ENCODE measurements at regions not wholly inside any gene's neighbourhood (a gene's known extent, or its start where the extent isn't known, plus 50 kb on each side); places are given as distances from the start of the nearest gene placed in this dataset.

- Histone ChIP-seq H3F3A (replicated peaks; ENCODE audit: insufficient read depth) (no peaks in the 10 kb centered on the region), H3K9ac (no peak overlapping the region), H3K79me2 (ENCODE audit: insufficient read depth) (no peaks in the 10 kb centered on the region), H3K4me2 (no peak overlapping the region), H2AFZ (ENCODE audit: low read depth) (no peak overlapping the region), H3K4me3 (ENCODE audit: low read depth in 2 of 2, low read length in 1 of 2) (no peak overlapping the region), H4K20me1 (ENCODE audit: insufficient read depth) (no peaks in the 10 kb centered on the region), H3K4me1 (ENCODE audit: control insufficient read depth in 1 of 2, insufficient read depth in 2 of 2, low read depth in 1 of 2, low read length in 1 of 2) (no peaks in the 10 kb centered on the region), H3K9me3 (no peaks in the 10 kb centered on the region), H3K27ac (ENCODE audit: low read depth in 2 of 2, low read length in 1 of 2) (no peak overlapping the region), H3K9me2 (no peaks in the 10 kb centered on the region), H3K36me3 (replicated peaks in 1 of 2; ENCODE audit: control insufficient read depth in 1 of 2, insufficient read depth in 2 of 2, low read length in 1 of 2) (no peaks in the 10 kb centered on the region), H3K27me3 (ENCODE audit: insufficient read depth) (no peaks in the 10 kb centered on the region)
- no peak for DNase-seq
- POLR2A ChIA-PET = no interaction called here
- TF ChIP-seq POLR2AphosphoS5 (IDR thresholded peaks at IDR 0.05; ENCODE audit: low read depth, low read length) (no peak), EZH2phosphoT487 (IDR thresholded peaks at IDR 0.05; ENCODE audit: borderline replicate concordance, low read depth) (no peak), RFX5 (IDR thresholded peaks at IDR 0.05; ENCODE audit: low read length) (no peak), TEAD4 (IDR thresholded peaks at IDR 0.05; ENCODE audit: borderline replicate concordance, insufficient read depth) (no peak), MAX (IDR thresholded peaks at IDR 0.05; ENCODE audit: low read depth) (no peak), SIN3A (IDR thresholded peaks at IDR 0.05; ENCODE audit: borderline replicate concordance, low read depth, low read length) (no peak), NFIC (IDR thresholded peaks at IDR 0.05; ENCODE audit: borderline replicate concordance) (no peak), EP300 (IDR thresholded peaks at IDR 0.05; ENCODE audit: borderline replicate concordance in 1 of 2, low read depth in 1 of 2, low read length in 1 of 2) (no peak), MEF2A (IDR thresholded peaks at IDR 0.05; ENCODE audit: borderline replicate concordance, low read depth) (no peak), MXI1 (IDR thresholded peaks at IDR 0.05; ENCODE audit: low read depth, low read length) (no peak), FOSL2 (IDR thresholded peaks at IDR 0.05; ENCODE audit: borderline replicate concordance, low read depth) (no peak), TCF12 (IDR thresholded peaks at IDR 0.05) (no peak), GATA2 (CRISPR knock-in tag; IDR thresholded peaks at IDR 0.05) (no peak)
- TF ChIP-seq, protein P1, sequence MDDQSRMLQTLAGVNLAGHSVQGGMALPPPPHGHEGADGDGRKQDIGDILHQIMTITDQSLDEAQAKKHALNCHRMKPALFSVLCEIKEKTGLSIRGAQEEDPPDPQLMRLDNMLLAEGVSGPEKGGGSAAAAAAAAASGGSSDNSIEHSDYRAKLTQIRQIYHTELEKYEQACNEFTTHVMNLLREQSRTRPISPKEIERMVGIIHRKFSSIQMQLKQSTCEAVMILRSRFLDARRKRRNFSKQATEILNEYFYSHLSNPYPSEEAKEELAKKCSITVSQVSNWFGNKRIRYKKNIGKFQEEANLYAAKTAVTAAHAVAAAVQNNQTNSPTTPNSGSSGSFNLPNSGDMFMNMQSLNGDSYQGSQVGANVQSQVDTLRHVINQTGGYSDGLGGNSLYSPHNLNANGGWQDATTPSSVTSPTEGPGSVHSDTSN (IDR thresholded peaks at IDR 0.05) = no peak
- TF ChIP-seq, protein P2, sequence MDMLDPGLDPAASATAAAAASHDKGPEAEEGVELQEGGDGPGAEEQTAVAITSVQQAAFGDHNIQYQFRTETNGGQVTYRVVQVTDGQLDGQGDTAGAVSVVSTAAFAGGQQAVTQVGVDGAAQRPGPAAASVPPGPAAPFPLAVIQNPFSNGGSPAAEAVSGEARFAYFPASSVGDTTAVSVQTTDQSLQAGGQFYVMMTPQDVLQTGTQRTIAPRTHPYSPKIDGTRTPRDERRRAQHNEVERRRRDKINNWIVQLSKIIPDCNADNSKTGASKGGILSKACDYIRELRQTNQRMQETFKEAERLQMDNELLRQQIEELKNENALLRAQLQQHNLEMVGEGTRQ (IDR thresholded peaks at IDR 0.05; ENCODE audit: borderline replicate concordance, low read depth, low read length) = no peak
- TF ChIP-seq, protein P3, sequence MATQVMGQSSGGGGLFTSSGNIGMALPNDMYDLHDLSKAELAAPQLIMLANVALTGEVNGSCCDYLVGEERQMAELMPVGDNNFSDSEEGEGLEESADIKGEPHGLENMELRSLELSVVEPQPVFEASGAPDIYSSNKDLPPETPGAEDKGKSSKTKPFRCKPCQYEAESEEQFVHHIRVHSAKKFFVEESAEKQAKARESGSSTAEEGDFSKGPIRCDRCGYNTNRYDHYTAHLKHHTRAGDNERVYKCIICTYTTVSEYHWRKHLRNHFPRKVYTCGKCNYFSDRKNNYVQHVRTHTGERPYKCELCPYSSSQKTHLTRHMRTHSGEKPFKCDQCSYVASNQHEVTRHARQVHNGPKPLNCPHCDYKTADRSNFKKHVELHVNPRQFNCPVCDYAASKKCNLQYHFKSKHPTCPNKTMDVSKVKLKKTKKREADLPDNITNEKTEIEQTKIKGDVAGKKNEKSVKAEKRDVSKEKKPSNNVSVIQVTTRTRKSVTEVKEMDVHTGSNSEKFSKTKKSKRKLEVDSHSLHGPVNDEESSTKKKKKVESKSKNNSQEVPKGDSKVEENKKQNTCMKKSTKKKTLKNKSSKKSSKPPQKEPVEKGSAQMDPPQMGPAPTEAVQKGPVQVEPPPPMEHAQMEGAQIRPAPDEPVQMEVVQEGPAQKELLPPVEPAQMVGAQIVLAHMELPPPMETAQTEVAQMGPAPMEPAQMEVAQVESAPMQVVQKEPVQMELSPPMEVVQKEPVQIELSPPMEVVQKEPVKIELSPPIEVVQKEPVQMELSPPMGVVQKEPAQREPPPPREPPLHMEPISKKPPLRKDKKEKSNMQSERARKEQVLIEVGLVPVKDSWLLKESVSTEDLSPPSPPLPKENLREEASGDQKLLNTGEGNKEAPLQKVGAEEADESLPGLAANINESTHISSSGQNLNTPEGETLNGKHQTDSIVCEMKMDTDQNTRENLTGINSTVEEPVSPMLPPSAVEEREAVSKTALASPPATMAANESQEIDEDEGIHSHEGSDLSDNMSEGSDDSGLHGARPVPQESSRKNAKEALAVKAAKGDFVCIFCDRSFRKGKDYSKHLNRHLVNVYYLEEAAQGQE (IDR thresholded peaks at IDR 0.05; ENCODE audit: low read depth, low read length) = no peak
- WGBS (ENCODE audit: low lambda C conversion rate) = 15% methylated on average over 4 of the region's 4 CpGs
- CTCF ChIA-PET = no interaction called here
Observed at GRCh38 chr2:102922321-102922720, 160.5 kb downstream of the TMEM182 start.

Measured in SK-N-SH (cell line).